ENCODE measurements at regions not wholly inside any gene's neighbourhood (a gene's known extent, or its start where the extent isn't known, plus 50 kb on each side); places are given as distances from the start of the nearest gene placed in this dataset.

DNA sequence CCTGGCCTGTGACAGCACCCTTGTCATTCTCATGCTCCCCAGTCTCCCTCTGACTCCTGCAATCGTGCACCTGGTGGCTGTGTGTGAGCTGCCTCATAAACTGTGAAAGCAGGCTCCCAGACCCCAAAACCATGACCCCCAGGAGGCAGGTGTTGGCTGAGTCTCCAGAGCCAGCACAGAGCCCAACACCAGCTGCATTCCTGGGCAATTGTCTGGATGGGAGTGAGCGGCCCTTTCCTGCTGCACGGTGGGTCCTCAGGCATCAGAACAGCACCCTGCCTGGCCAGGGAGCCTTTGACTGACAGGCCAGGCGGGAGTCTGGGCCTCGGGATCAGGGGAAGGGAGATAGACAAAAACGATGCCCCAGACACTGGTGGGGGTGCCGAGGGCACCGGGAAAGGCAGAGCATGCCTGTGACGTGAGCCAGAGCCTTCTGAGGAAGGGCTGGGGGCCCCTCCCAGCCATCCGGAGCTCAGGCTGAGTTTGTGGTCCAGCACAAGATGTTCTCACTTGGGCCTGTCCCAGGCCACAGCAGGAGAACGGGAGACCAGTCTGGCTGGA, 135.1 kb upstream of the GPC1 start:
- no peak overlapping the region for H3K27ac ChIP-seq
- TF ChIP-seq, protein P1, sequence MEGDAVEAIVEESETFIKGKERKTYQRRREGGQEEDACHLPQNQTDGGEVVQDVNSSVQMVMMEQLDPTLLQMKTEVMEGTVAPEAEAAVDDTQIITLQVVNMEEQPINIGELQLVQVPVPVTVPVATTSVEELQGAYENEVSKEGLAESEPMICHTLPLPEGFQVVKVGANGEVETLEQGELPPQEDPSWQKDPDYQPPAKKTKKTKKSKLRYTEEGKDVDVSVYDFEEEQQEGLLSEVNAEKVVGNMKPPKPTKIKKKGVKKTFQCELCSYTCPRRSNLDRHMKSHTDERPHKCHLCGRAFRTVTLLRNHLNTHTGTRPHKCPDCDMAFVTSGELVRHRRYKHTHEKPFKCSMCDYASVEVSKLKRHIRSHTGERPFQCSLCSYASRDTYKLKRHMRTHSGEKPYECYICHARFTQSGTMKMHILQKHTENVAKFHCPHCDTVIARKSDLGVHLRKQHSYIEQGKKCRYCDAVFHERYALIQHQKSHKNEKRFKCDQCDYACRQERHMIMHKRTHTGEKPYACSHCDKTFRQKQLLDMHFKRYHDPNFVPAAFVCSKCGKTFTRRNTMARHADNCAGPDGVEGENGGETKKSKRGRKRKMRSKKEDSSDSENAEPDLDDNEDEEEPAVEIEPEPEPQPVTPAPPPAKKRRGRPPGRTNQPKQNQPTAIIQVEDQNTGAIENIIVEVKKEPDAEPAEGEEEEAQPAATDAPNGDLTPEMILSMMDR (conservative IDR thresholded peaks at IDR 0.05) = no peak

DNA sequence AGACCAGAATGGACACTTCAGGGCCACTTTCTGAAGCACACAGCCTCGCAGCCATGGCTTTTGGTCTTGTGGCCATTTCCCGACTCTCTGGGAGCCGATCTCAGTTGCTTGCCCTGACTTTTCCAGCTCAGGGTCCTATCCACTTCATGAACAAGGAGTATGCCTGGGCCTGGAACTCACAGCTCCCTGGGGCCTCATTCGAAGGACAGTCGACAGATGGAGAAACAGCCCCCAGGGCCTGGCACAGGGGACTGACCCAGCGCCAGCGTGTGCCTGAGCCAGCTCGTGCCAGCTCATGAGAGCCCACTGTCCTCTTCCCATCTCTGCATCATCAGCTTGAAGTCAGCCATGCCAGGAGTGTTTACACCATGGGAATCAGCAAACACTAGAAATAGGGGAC, 134.6 kb upstream of the GPC1 start:
- TF ChIP-seq, protein P1 (conservative IDR thresholded peaks at IDR 0.05) = no peak
- H3K27ac ChIP-seq = no peak overlapping the region

DNA sequence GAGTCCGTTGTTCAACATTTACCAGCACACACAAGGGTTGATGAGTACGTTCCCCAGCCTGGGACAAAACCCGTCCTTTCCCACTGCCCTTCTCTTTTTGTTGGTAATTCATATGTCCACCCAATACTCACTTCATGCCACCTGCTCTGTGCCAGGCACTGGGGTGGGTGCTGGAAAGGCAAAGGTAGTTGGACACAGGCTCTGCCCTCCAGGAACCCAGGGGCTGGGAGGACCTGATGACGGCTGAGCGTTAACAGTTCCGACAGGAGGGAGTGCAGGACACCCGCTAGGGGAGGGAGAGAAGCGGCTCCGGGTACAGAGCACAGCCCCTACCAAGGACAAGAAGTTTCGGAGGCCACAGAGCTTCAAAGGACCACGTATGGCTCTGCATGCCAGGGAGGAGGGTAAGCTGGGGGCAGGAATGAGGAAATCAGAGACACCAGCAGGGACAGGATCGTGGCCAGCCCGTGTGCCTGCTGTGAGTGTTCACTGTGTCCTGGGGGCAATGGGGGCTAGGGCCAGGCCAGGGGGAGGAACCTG, 134.1 kb upstream of the GPC1 start:
- no peak overlapping the region for H3K27ac ChIP-seq
- TF ChIP-seq, protein P1 (conservative IDR thresholded peaks at IDR 0.05) = no peak

DNA sequence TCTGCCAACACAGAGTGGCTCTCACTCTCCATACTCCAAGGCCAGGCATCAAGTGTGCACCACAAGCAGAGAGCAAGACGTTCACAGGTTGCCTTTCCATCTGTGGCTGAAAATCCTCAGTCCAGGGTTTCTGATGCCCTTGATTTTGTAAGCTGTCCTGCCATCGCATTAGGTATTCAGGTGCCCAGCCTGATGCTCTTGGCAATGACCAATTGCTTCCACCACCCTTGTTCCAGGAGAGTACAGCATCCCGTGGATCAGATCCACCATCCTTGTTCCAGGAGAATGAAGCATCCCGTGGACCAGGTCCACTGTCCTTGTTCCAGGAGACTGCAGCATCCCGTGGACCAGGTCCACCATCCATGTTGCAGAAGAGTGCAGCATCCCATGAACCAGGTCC, 133.4 kb upstream of the GPC1 start:
- TF ChIP-seq, protein P1 (conservative IDR thresholded peaks at IDR 0.05) = no peak
- H3K27ac ChIP-seq = no peak overlapping the region

DNA sequence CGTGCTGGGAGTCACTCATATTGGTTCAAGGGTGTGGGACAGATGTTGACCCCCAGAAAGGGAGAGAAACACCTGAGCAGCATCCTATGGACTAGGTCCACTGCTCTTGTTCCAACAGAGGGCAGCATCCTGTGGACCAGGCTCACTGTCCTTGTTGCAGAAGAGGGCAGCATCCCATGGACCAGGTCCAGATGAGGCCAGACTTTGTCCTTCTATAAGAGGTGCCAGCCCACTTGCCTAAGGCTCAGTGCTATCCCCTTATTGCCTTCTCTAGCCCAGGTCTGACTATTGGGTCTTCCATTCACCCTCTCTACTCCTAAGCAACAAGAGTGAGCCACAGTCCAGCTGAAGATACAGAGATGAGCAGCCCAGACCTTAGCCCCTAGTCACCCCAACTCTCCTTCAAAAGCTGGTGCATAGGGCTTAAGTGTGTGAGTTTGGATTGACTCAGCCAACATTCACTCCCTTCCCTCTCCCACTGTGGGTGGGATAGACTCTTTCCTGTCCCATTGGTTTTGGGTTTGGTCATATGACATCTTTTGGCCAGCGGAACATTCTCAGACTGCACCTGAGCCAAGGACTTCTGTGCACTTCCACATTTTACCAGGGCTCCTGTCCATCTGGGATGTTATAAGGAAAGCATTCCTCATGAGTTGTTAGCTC, 132.4 kb upstream of the GPC1 start:
- H3K27ac ChIP-seq = no peak overlapping the region
- TF ChIP-seq, protein P1 (conservative IDR thresholded peaks at IDR 0.05) = no peak

DNA sequence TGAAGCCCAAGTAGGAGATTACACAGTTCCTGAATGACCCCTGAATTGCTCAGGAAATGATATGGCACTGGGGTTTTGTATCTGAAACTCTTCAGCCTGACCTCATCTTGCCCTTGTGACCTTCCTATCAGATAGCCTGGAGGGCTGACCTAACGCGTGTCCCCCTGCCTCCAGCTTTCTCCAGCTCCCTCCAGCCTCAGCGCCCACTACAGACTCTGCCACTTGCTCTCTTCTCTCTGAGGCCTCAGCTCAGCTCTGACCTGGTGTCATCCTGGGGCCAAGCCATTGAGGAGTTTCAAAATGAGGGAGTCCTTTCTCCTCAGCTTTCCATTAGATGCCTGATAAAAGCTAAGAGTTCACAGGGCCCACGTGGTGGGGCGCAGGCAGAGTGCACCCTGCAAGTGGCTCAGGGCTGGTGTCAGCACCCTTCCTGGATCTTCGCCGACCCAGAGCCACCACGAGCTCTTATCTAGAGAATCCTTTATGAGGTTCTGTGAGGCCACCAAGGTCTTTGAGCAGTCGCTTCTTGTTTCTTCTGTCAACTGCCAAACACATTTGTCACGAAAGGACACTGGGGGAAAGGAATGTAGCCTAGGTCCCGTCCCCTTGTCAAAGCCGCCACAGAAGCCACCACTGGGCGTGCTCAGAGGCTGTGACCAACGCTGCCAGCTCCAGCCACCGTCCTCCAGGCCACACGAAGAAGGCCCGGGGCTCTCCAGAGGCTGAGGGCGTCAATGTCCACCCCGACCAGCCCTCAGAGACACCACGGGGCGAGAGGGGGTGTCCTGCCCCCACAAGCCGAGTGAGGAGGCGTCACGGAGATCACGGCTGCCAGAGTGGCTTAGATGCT, 131.3 kb upstream of the GPC1 start:
- H3K27ac ChIP-seq = no peak overlapping the region
- TF ChIP-seq, protein P1 (conservative IDR thresholded peaks at IDR 0.05) = no peak

DNA sequence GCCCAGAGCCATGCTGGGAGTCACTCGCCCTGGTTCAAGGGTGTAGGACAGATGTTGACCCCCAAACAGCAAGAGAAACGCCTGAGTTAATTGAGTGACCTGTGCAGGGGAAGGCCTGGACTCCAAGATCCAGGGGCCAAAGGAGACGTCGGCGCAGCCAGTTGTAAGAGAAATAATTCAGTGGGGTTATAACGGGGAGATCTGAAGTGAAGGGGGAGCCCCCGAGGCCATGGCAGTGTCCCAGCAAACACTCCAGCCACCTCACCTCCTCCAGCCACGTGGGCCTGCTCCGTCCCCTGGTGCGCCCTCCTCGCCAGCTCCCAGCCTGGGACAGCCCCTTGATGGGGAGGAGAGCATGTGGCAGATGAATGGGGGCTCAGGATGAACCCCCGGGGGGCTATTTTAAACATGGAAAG, 130.7 kb upstream of the GPC1 start:
- TF ChIP-seq, protein P1 (conservative IDR thresholded peaks at IDR 0.05) = no peak
- H3K27ac ChIP-seq = no peak overlapping the region

All from VCaP (cell line).